ENCODE measurements at regions not wholly inside any gene's neighbourhood (a gene's known extent, or its start where the extent isn't known, plus 50 kb on each side); places are given as distances from the start of the nearest gene placed in this dataset.

DNA sequence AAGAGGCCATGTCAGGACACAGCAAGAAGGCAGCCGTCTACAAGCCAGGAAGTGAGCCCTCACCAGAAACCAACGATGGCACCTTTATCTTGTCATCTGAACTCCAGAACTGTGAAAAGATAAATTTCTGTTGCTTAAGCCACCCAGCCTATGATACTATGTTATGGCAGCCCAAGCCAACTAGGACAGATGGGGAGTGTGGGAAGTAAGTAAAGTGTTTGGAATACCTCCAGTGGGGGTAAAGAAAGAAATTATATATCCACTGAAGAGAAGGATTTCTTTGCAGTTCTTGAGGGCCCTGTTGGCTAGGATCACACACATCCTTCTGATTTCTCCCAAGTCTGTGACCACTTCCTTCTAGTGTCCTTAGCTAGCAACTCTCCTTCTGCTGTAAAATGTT is 384.4 kb downstream of the TNS3 start:
- TF ChIP-seq, protein P1, sequence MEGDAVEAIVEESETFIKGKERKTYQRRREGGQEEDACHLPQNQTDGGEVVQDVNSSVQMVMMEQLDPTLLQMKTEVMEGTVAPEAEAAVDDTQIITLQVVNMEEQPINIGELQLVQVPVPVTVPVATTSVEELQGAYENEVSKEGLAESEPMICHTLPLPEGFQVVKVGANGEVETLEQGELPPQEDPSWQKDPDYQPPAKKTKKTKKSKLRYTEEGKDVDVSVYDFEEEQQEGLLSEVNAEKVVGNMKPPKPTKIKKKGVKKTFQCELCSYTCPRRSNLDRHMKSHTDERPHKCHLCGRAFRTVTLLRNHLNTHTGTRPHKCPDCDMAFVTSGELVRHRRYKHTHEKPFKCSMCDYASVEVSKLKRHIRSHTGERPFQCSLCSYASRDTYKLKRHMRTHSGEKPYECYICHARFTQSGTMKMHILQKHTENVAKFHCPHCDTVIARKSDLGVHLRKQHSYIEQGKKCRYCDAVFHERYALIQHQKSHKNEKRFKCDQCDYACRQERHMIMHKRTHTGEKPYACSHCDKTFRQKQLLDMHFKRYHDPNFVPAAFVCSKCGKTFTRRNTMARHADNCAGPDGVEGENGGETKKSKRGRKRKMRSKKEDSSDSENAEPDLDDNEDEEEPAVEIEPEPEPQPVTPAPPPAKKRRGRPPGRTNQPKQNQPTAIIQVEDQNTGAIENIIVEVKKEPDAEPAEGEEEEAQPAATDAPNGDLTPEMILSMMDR (IDR thresholded peaks at IDR 0.05; ENCODE audit: insufficient read depth, low read depth, low read length): no peak
- TF ChIP-seq EZH2 (IDR thresholded peaks at IDR 0.05; ENCODE audit: insufficient read depth, low read length): no peak
